ENCODE measurements at regions not wholly inside any gene's neighbourhood (a gene's known extent, or its start where the extent isn't known, plus 50 kb on each side); places are given as distances from the start of the nearest gene placed in this dataset.

GRCh38 chr6:51533962-51534361, 553.5 kb downstream of the PKHD1 start:
- no peaks in the 10 kb centered on the region for H3K9me3 Mint-ChIP-seq (ENCODE audit: low read depth)
- H3K27me3 Mint-ChIP-seq: peaks cover 7% of the 10 kb centered on the region
- TF ChIP-seq, protein P1, sequence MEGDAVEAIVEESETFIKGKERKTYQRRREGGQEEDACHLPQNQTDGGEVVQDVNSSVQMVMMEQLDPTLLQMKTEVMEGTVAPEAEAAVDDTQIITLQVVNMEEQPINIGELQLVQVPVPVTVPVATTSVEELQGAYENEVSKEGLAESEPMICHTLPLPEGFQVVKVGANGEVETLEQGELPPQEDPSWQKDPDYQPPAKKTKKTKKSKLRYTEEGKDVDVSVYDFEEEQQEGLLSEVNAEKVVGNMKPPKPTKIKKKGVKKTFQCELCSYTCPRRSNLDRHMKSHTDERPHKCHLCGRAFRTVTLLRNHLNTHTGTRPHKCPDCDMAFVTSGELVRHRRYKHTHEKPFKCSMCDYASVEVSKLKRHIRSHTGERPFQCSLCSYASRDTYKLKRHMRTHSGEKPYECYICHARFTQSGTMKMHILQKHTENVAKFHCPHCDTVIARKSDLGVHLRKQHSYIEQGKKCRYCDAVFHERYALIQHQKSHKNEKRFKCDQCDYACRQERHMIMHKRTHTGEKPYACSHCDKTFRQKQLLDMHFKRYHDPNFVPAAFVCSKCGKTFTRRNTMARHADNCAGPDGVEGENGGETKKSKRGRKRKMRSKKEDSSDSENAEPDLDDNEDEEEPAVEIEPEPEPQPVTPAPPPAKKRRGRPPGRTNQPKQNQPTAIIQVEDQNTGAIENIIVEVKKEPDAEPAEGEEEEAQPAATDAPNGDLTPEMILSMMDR (IDR thresholded peaks at IDR 0.05; ENCODE audit: unreplicated experiment): no peak

GRCh38 chr6:51535327-51535726, 552.1 kb downstream of the PKHD1 start:
- Mint-ChIP-seq H3K27ac (no peak overlapping the region), H3K4me3 (ENCODE audit: low read depth) (no peak overlapping the region), H3K4me1 (ENCODE audit: low read depth) (no peaks in the 10 kb centered on the region), H3K9me3 (ENCODE audit: low read depth) (no peaks in the 10 kb centered on the region), H3K36me3 (ENCODE audit: insufficient read depth) (no peaks in the 10 kb centered on the region), H3K27me3 (peaks cover 10% of the 10 kb centered on the region)
- no peak for DNase-seq (ENCODE audit: low spot score, unreplicated experiment)
- TF ChIP-seq, protein P1 (IDR thresholded peaks at IDR 0.05; ENCODE audit: unreplicated experiment): no peak

More at GRCh38 chr6:51533962-51534361, 553.5 kb downstream of the PKHD1 start:
- no peaks in the 10 kb centered on the region for H3K4me1 Mint-ChIP-seq (ENCODE audit: low read depth)
- H3K27ac Mint-ChIP-seq: no peak overlapping the region
- DNase-seq (ENCODE audit: low spot score, unreplicated experiment): no peak
- no peak overlapping the region for H3K4me3 Mint-ChIP-seq (ENCODE audit: low read depth)
- H3K36me3 Mint-ChIP-seq (ENCODE audit: insufficient read depth): no peaks in the 10 kb centered on the region

DNA sequence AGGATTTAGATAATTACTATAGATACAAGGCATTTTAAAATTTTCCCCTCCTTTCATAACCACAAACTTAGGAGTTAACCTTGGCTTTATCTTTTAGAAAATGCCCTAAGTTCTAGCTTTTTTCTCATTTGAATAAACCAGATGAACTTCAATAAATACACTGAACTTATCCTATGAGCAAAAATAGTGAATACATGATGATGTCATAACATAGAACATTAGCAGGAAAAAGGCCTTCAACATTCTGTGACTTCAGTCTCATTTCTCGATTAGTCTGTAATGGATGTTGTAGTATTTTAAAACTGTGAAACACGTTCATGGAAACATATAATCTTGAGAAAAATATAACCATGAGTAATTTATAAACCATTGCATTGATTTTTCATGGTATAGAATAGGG, 550.7 kb downstream of the PKHD1 start:
- Mint-ChIP-seq H3K4me3 (ENCODE audit: low read depth) (no peak overlapping the region), H3K27ac (no peak overlapping the region), H3K27me3 (peaks cover 15% of the 10 kb centered on the region), H3K36me3 (ENCODE audit: insufficient read depth) (no peaks in the 10 kb centered on the region), H3K4me1 (ENCODE audit: low read depth) (no peaks in the 10 kb centered on the region), H3K9me3 (ENCODE audit: low read depth) (no peaks in the 10 kb centered on the region)
- no peak for DNase-seq (ENCODE audit: low spot score, unreplicated experiment)
- TF ChIP-seq, protein P1 (IDR thresholded peaks at IDR 0.05; ENCODE audit: unreplicated experiment): no peak

GRCh38 chr6:51541847-51542246, 545.6 kb downstream of the PKHD1 start:
- DNase-seq (ENCODE audit: low spot score, unreplicated experiment): no peak
- Mint-ChIP-seq H3K4me3 (ENCODE audit: low read depth) (no peak overlapping the region), H3K36me3 (ENCODE audit: insufficient read depth) (no peaks in the 10 kb centered on the region), H3K4me1 (ENCODE audit: low read depth) (no peaks in the 10 kb centered on the region), H3K27me3 (peaks cover 15% of the 10 kb centered on the region), H3K27ac (no peak overlapping the region), H3K9me3 (ENCODE audit: low read depth) (no peaks in the 10 kb centered on the region)
- TF ChIP-seq, protein P1 (IDR thresholded peaks at IDR 0.05; ENCODE audit: unreplicated experiment): no peak

DNA sequence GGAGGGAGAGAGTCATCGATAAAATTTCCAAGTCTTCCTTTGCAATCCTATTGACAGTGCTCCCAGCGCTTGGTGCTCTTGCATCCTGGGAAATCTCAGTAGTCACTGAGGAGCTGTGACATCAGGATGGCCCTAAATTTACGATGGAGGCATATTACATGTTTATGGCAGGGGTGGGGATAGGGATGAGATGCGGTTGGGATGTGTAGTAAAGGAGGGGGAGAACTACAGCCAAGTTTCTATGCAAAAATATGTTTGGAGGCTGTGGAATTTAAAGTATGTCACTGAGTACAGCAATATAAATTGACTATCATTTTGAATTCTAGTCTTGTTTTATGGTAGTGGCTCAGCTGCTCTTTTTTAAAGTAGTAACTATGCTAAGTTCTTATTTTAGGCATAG, 544.9 kb downstream of the PKHD1 start:
- H3K4me3 Mint-ChIP-seq (ENCODE audit: low read depth): no peak overlapping the region
- no peaks in the 10 kb centered on the region for H3K9me3 Mint-ChIP-seq (ENCODE audit: low read depth)
- peaks cover 15% of the 10 kb centered on the region for H3K27me3 Mint-ChIP-seq
- no peaks in the 10 kb centered on the region for H3K4me1 Mint-ChIP-seq (ENCODE audit: low read depth)
- no peak for DNase-seq (ENCODE audit: low spot score, unreplicated experiment)
- no peaks in the 10 kb centered on the region for H3K36me3 Mint-ChIP-seq (ENCODE audit: insufficient read depth)
- peak overlapping the region; percentile 34 for H3K27ac Mint-ChIP-seq
- TF ChIP-seq, protein P1 (IDR thresholded peaks at IDR 0.05; ENCODE audit: unreplicated experiment): no peak
